HL-60 (cell line): ENCODE measurements at regions not wholly inside any gene's neighbourhood (a gene's known extent, or its start where the extent isn't known, plus 50 kb on each side); places are given as distances from the start of the nearest gene placed in this dataset.
A peak's percentile ranks its signal among the peaks of the same experiment; 100 is the strongest.

Source experiments
- DNase-seq, 2 experiments: peaks; one replicate each; pipeline ENCODE4 v3.0.0-alpha.2; 2010 to 2020; ENCODE audit warnings: low read depth in 1 of 2, low spot score in 1 of 2
- H3K27ac ChIP-seq: fragments of 250-450 bp; sonication (Bioruptor Pico); replicated peaks from 2 replicates; pipeline ENCODE4 v1.5.1; 2020; ENCODE audit warnings: mild to moderate bottlenecking, moderate library complexity
- H3K27me3 ChIP-seq: fragments of 250-450 bp; sonication (Bioruptor Pico); 2 replicates; pipeline ENCODE4 v1.5.1; 2021; ENCODE audit warnings: mild to moderate bottlenecking, moderate library complexity; ENCODE audit not compliant: insufficient read depth, poor library complexity, severe bottlenecking
- H3K4me3 ChIP-seq: replicated peaks from 2 replicates; pipeline ENCODE4 v1.5.1; 2011; ENCODE audit warnings: mild to moderate bottlenecking, control low read depth, low read length; ENCODE audit not compliant: insufficient read depth
- GABPA ChIP-seq: IDR thresholded peaks from 2 replicates; pipeline ENCODE4 v1.6.1; 2012; ENCODE audit warnings: low read depth
- POLR2AphosphoS5 ChIP-seq: IDR thresholded peaks from 2 replicates; pipeline ENCODE4 v1.6.1; 2012; ENCODE audit warnings: low read depth
- REST ChIP-seq: IDR thresholded peaks from 2 replicates; pipeline ENCODE4 v1.6.1; 2012; ENCODE audit warnings: low read depth; ENCODE audit not compliant: insufficient replicate concordance
- SPI1 ChIP-seq: IDR thresholded peaks from 2 replicates; pipeline ENCODE4 v1.6.1; 2012; ENCODE audit warnings: low read depth, mild to moderate bottlenecking, borderline replicate concordance
- TF ChIP-seq, protein P1 (sequence below): IDR thresholded peaks from one replicate; pipeline ENCODE4 v1.5.1; 2011; ENCODE audit warnings: low read length, control low read depth, inconsistent platforms; ENCODE audit not compliant: insufficient read depth

DNA sequence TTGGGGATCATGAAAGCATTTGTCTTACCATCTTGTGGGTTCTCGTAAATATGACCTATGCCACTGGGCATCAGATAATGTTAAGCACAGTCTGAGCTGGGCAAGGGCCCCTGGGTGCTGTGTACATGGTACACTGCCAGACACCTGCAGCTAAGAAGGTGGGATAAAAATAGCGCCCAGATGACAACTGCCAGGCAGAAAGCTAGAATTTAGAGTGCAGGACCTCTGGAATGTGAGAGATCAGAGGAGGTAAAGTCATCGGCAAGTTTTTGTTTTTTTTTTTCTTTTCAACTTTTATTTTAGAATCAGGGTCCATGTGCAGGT, 53.8 kb upstream of the CYRIA start:
- Histone ChIP-seq H3K27ac (no peak overlapping the region), H3K4me3 (no peak overlapping the region), H3K27me3 (no peaks in the 10 kb centered on the region)
- no peak for DNase-seq
- TF ChIP-seq SPI1: no peak
- no peak for TF ChIP-seq REST
- TF ChIP-seq, protein P1, sequence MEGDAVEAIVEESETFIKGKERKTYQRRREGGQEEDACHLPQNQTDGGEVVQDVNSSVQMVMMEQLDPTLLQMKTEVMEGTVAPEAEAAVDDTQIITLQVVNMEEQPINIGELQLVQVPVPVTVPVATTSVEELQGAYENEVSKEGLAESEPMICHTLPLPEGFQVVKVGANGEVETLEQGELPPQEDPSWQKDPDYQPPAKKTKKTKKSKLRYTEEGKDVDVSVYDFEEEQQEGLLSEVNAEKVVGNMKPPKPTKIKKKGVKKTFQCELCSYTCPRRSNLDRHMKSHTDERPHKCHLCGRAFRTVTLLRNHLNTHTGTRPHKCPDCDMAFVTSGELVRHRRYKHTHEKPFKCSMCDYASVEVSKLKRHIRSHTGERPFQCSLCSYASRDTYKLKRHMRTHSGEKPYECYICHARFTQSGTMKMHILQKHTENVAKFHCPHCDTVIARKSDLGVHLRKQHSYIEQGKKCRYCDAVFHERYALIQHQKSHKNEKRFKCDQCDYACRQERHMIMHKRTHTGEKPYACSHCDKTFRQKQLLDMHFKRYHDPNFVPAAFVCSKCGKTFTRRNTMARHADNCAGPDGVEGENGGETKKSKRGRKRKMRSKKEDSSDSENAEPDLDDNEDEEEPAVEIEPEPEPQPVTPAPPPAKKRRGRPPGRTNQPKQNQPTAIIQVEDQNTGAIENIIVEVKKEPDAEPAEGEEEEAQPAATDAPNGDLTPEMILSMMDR: no peak
- TF ChIP-seq GABPA: no peak
- no peak for TF ChIP-seq POLR2AphosphoS5

DNA sequence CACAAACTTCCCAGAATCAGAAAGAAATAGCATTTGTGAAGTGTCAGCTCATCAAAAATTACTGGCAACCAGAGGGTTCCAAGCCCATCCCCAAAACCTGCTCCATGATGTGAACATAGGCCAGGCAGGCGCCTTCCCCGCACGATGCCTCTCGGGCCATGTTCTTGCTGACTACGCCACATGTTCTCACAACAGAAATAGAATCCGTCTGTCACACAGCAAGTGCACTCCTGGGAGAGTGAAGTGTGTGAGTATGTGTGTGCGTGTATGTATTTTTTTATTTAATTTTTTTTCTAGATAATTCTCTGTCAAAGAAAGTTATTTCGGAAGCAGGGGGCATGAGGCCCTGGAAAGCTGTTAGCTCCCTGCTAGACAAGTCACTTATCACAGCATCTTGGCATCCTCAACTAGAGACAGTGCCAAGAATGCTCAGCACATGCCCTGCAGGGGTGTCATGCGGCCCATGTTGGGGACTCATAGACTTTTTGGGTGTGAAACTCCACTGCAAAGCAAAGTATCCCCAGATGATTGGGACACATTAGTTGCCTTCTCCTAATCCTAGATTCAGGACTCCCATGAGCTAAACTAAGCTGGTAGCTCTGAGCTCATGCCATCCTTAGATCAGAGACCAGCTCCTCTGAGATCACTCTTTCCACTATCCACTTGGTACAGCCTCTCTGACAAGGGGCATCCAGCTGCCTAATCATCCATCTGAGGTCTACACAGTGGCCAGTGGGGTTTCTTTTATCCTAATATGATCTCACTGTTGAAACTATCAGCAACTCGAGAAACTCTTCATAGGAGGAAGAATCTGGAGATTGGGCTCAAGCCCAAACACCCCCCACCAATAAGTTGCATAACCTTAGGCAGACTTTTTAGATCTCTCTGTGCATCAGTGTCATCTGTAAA, 53.2 kb upstream of the CYRIA start:
- Histone ChIP-seq H3K4me3 (no peak overlapping the region), H3K27ac (no peak overlapping the region), H3K27me3 (no peaks in the 10 kb centered on the region)
- TF ChIP-seq REST (no peak), SPI1 (no peak), POLR2AphosphoS5 (no peak), GABPA (no peak)
- TF ChIP-seq, protein P1: no peak
- DNase-seq: no peak

- Histone ChIP-seq H3K27ac (no peak overlapping the region), H3K27me3 (no peaks in the 10 kb centered on the region), H3K4me3 (no peak overlapping the region)
- peak; percentile 49 to 64 for DNase-seq
- TF ChIP-seq GABPA: no peak
- no peak for TF ChIP-seq REST
- TF ChIP-seq POLR2AphosphoS5: no peak
- no peak for TF ChIP-seq SPI1
- TF ChIP-seq, protein P1: no peak
These were observed 51.8 kb upstream of the CYRIA start for GRCh38 chr2:16717477-16717876.
